NCI-H2227 (cell line): ENCODE measurements at regions not wholly inside any gene's neighbourhood (a gene's known extent, or its start where the extent isn't known, plus 50 kb on each side); places are given as distances from the start of the nearest gene placed in this dataset.

Experiments used
- DNase-seq: peaks from one replicate; lab custom pipeline; 2025; ENCODE audit not compliant: unreplicated experiment; lab: John Stamatoyannopoulos, UW

GRCh38 chrX:9087271-9088040 lies 53.5 kb upstream of the FAM9B start:
- no peak for DNase-seq

GRCh38 chrX:9088896-9089295 lies 55.0 kb upstream of the FAM9B start:
- no peak for DNase-seq

GRCh38 chrX:9090766-9091165 lies 56.8 kb upstream of the FAM9B start:
- no peak for DNase-seq

- no peak for DNase-seq
These were observed 57.3 kb upstream of the FAM9B start for GRCh38 chrX:9091258-9091657.

GRCh38 chrX:9102956-9103355 lies 69.0 kb upstream of the FAM9B start:
- no peak for DNase-seq

- no peak for DNase-seq
These were observed 74.1 kb upstream of the FAM9B start for GRCh38 chrX:9108054-9108453.

- DNase-seq = no peak
These were observed 76.9 kb upstream of the FAM9B start for GRCh38 chrX:9110808-9111207.

GRCh38 chrX:9114245-9114644 lies 80.3 kb upstream of the FAM9B start:
- DNase-seq = no peak

GRCh38 chrX:9117851-9118250 lies 83.9 kb upstream of the FAM9B start:
- DNase-seq = no peak

GRCh38 chrX:9122519-9123245 lies 88.8 kb upstream of the FAM9B start:
- DNase-seq = no peak

GRCh38 chrX:9127986-9128385 lies 94.1 kb upstream of the FAM9B start:
- no peak for DNase-seq

- DNase-seq = no peak
These were observed 96.1 kb upstream of the FAM9B start for GRCh38 chrX:9130031-9130430.

- no peak for DNase-seq
These were observed 97.1 kb upstream of the FAM9B start for GRCh38 chrX:9131066-9131465.

- no peak for DNase-seq
These were observed 98.2 kb upstream of the FAM9B start for GRCh38 chrX:9132036-9132638.

- DNase-seq = no peak
These were observed 99.5 kb upstream of the FAM9B start for GRCh38 chrX:9133426-9133825.

- DNase-seq = no peak
These were observed 100.4 kb upstream of the FAM9B start for GRCh38 chrX:9134366-9134765.

GRCh38 chrX:9135901-9136510 lies 102.1 kb upstream of the FAM9B start:
- no peak for DNase-seq

- no peak for DNase-seq
These were observed 103.2 kb upstream of the FAM9B start for GRCh38 chrX:9137152-9137551.

- DNase-seq = no peak
These were observed 107.6 kb upstream of the FAM9B start for GRCh38 chrX:9141496-9141895.

- DNase-seq = no peak
These were observed 110.8 kb upstream of the FAM9B start for GRCh38 chrX:9144701-9145241.

GRCh38 chrX:9146657-9147056 lies 112.7 kb upstream of the FAM9B start:
- DNase-seq = no peak
